ENCODE measurements at regions not wholly inside any gene's neighbourhood (a gene's known extent, or its start where the extent isn't known, plus 50 kb on each side); places are given as distances from the start of the nearest gene placed in this dataset.

DNA sequence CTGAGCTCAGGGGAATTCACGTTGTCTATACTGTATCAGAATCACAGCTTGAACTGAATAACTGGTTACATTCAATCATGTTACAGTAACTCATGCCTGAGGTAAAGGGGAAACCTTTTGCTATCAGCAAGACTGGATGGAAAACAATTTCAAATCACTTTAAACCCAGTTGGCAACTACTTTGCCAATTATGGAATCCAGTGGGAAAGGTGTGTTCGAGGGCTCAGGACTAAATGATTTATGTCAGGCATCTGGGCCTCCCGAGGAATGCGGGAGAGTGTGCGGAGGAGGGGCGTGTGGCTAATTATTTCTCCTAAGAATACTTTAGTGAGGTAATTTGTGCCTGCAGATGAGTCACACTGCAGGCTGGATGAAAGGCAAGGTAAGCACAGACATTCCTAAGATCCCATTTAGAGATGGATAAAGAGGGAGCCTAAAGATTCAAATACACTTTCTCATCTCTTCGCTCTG is 100.1 kb downstream of the HRH4 start:
- in situ Hi-C loops (cut with MboI; ENCODE audit: low sequenced_read_pairs) = no loop called here

DNA sequence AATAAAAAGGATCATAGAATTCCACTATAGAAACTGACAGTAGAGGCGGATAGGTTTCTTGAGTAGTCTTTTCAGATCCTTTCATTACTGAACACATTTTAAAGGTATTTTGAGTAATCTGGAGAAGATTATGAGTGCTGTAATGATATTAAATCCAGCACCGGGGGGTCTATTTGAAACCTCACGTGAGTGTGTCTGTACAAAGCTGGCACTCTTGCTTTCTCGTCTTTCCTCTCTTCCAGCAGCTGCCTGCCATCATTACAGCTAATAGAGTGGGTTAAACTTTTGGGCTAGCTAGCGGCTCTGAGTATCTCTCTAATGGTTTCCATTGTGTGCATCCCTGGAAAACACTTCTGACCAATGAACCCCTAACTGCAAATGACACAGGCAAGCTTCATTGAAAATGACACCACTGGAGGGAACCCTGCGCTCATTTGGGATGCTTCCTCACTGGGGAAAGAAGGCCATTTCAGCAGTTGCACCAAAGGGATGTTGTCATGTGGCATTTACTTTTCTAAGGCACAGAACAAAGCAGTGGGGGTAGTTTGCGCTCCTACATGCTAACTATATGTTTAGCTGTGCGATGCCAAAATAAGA is 101.0 kb downstream of the HRH4 start:
- in situ Hi-C loops (cut with MboI; ENCODE audit: low sequenced_read_pairs) = no loop called here

DNA sequence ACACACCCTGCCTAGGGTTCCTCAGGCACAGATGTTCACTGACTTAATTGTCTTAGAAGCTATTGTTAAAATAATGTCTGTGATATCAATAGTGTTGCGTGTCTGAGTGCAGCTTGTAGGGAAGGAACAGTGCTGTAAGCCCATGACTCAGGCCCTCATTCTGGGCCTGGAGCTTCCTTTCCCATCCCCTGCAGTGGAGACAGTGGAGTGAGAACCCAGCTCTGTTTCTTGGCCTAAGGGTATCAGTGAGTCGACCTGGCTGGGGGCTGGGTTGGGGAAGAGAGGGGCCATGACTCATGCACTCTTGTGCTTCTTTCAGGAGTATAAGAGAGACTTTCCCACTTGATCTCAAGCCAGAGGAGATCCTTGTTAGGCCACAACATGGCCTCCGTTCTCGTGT is 106.8 kb downstream of the HRH4 start:
- in situ Hi-C loops (cut with MboI; ENCODE audit: low sequenced_read_pairs) = no loop called here

DNA sequence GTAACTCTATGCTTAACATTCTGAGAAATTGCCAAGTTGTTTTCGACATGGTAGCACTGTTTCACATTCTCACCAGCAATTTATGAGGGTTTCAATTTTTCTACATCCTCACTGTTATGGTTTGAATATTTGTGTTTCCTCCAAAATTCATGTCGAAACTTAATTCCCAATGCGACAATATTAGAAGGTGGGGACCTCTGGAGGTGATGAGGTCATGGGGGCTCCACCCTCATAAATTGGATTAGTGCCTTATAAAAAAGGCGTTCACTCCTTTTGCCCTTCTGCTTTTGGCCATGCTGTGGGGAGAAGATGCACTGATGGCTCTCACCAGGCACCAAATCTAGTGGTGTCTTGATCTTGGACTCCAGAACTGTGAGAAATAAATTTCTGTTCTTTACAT is 110.3 kb downstream of the HRH4 start:
- in situ Hi-C loops (cut with MboI; ENCODE audit: low sequenced_read_pairs) = no loop called here

DNA sequence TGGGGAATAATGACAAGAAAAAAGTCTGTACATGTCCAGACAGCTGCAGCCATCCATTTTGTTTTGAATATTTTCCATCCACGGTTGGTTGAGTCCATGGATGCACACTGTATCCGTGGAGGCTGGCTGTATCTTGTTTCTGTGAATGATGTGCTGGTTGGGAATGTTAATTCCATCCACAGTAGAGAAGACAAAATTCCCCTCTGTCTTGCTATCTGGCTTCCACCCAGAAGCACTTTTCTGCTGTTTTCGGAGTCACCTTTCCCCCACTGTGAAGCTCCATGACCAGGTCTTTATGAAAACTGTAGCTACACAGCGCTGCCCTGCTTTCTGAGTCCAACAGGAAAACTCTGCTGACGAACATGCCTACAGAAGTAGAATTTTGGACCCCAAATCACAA is 122.3 kb downstream of the HRH4 start:
- in situ Hi-C loops (cut with MboI; ENCODE audit: low sequenced_read_pairs) = no loop called here

DNA sequence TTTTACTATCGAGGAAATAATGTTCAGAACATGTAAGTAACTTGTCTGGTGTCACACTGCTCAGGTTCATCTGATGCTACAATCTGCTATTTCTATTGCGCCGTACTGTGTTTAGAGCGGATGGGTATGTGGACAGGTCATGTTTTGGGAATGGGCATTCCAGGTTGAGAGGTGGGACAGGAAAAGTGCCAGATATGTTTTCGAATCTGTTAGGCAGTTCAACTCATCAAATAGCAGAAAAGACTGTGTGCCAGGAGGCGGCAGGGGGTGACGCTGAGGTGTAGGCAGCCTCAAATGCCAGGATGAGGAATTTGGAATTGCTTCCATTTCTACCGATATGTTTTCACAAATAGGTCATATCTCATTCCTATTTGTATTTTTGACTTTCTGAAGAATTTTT is 123.8 kb downstream of the HRH4 start:
- in situ Hi-C loops (cut with MboI; ENCODE audit: low sequenced_read_pairs) = no loop called here

DNA sequence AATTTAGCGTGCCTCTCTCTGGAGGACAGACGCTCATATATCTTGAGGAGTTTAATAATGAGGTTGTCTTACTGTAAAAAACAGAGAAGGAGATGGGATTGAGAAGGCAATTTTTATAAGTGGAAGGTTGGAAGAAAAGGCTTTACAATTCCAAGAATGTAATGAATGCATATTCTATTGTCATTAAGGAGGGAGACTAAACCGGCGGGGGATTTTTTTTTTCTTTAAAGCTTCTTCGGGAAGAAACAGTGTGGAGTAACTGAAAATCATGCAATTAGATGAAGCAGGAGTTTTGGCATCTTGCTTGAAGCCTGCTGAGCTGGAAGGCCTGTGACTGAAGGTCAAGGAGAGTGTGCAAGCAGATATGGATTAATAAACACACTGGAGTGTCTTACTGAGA is 124.4 kb downstream of the HRH4 start:
- in situ Hi-C loops (cut with MboI; ENCODE audit: low sequenced_read_pairs) = no loop called here

DNA sequence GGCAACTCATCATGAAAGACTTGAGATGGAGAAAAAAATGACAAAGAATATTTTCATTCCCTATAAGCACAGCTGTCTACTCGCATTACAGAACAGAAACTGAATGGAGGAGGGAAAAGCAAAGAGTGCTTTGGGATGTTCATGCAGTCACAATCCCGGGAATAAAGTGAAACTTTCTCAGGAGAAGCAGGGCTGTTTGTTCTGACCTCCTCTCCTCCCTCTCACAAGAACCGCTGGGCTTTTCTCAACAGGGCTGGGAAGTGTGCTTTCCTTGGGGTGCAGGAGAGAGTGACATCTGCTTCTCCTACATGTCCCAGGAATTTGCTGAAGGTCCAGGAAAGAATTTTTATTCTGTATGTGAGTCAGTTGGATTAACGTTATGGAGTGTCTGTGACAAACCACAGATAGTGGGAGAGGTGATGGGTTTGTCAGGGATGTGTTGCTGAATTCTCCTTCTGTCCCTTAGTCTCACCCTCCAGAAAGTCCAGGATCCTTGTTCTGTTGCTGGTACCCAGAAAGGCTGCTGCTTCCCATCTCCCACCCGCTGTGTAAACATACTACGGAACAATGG is 125.6 kb downstream of the HRH4 start:
- in situ Hi-C loops (cut with MboI; ENCODE audit: low sequenced_read_pairs) = no loop called here

DNA sequence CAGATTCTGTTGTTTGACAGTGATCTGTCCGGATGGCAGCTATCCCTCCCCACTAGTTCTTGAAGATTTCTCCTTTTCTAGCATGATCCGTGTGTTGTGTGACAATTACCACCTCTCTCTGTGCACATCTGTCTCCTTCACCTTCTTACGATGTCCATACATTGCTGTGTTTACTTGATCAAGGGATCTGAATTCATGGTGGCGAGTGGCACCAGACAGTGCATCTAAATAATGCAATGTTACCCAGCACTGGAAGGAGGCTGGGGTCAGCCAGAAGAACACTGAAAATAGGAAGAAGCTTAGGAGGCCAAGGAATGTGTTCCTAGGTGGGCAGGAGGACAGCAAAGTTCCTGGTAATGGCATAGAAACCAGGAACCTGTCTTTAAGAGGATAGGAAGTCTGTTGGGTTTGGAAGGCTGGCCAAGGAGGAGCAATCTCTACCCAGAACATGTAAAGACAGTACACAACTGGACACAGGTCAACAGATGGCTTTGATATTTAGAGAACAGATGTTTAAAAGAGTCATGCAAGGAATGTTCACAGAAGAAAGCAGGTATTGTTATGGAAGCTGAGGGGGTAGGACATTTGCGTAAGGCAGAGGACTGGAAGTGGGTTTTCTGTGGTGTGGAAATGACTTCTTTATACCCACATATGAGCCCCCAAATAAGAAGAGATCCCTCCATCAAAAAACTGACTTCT is 126.4 kb downstream of the HRH4 start:
- in situ Hi-C loops (cut with MboI; ENCODE audit: low sequenced_read_pairs) = no loop called here

DNA sequence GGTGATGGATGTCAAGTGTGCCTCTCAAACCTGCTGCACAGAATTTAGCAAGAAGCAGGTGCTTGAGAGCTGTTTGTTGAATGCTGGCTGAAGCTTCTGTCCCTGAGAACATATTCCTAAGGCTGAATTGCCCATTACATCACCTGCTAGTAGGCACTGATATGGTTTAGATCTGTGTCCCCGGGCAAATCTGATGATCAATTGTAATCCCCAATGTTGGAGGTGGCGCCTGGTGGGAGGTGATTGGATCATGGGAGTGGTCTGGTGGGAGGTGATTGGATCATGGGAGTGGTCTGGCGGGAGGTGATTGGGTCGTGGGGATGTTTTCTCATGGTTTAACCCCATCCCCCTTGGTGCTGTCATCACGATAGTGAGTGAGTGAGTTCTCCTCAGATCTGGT is 128.0 kb downstream of the HRH4 start:
- in situ Hi-C loops (cut with MboI; ENCODE audit: low sequenced_read_pairs) = no loop called here

DNA sequence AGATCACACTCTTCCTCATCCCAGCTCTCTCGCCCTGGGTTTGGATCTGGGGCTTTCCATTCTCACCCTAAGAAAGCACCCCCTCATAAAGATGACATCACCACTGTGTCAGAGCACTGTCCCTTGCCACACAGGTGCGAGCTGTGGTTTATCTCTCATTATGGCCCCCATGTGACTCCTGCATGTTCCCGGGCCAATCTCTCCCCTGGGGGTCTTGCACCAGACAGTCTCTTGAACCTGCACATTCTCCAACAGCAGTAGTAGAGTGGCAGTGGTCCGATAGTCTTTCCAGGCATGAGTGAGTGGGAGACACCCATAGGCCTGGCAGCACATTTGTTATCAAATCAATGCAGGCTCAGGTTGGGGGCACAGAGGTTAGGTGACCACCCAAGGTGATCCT is 130.5 kb downstream of the HRH4 start:
- in situ Hi-C loops (cut with MboI; ENCODE audit: low sequenced_read_pairs) = loop anchor here (10.0 kb wide), 1 partner anchor 144 kb away; no protein-coding TSS in a partner anchor

DNA sequence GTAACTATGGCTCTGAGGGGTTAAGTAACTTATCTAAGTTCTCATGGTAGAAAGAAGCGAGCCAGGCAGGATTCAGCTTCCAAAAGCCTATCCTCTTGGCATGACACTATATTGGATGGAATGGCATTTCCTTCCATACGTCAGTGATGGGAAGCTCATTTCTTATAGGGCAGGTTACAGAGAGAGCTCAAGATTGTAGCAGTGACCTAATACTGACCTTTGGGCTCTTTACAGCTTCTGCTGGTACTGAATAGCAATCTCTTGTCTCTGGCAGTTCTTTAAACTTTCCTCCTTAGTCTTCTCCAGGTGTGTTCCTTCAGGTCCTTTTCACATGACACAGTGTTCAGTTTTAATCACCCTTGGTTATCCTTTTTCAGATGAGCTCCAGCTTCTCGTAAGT is 133.0 kb downstream of the HRH4 start:
- in situ Hi-C loops (cut with MboI; ENCODE audit: low sequenced_read_pairs) = loop anchor here (10.0 kb wide), 1 partner anchor 141 kb away; no protein-coding TSS in a partner anchor

DNA sequence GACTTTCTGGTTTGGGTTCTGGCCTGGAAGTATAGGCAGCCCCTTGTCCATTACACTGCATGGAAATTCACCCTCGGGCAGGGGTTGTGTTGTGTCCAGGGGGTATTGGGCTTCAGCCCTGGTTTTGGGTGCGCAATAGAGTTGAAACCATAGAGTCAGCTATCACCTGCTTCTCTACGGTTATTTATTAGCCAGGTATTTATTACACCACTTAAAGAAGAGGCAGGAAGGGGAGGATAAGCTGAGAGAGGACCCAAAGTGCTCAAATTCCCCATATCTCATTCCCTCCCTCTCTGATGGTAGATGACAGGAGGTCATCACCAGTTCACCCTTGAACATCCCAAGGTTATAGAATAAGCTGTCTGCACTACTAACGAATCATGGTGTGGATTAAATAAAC is 133.4 kb downstream of the HRH4 start:
- in situ Hi-C loops (cut with MboI; ENCODE audit: low sequenced_read_pairs) = loop anchor here (10.0 kb wide), 1 partner anchor 141 kb away; no protein-coding TSS in a partner anchor

DNA sequence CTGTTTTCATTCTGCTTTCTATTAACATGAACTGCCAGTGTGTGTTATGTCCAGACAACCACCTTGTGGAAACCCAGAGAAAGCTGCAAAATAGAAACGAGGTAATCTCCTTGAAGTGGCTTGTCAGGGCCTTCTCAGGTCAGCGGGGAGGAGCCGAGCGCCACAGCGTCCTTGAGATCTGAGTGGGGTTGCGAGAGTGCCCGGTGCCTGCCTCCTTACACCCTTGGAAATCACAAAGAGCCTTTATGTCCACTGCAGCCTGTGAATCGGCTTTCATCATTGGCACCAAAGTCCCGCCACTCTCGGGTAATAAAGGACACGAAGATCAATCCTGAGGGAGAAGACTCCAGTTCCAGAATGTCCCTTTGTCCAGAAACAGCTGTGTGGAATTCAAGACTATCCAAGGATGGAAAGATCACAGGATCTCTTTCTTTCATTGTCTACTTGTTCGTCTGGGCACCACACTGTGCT is 135.2 kb downstream of the HRH4 start:
- in situ Hi-C loops (cut with MboI; ENCODE audit: low sequenced_read_pairs) = loop anchor here (10.0 kb wide), 1 partner anchor 139 kb away; no protein-coding TSS in a partner anchor

DNA sequence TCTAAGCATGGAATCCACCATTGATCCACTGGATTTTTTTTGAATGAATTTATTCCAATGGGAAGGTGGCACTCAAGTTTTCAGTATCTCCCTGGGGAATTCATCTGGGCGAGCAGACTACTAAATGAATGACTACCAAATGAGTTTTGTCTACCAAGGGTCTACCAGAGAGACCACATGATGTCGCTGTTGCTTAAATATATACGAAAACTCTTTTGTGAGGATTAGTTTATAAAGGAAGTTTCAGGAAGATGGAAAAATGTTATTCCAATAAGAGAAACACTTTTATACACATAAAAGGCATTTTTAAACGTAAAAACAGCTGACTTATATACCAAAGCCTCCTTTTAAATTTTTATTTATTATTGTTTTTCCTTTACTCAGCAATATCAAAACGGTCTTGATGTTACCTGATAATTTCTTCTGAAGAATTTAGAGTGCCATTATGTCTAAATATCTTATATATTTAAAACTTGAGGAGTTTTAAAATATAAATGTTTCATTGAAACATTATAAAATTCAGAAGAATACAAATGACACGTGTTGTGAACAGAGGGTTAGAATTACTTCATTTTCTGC is 139.7 kb downstream of the HRH4 start:
- in situ Hi-C loops (cut with MboI; ENCODE audit: low sequenced_read_pairs) = no loop called here

DNA sequence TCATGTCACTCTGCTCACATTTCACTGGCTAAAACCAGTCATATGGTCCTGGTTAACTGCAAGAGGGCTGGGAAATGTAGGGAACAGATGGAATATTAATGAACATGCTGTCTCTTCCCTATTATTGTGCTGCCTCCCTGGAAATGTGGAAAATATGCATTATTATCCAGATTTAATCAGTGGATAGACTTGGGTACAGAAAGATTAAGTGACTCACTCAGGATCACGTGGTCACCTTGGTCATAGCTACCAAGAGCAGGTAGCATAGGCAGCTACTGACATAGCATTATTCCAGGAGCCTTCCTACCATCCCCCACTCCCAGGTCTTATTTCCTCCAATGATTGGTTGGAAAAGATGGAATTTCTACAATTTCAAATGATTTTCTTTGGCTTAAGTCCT is 141.1 kb downstream of the HRH4 start:
- in situ Hi-C loops (cut with MboI; ENCODE audit: low sequenced_read_pairs) = no loop called here

DNA sequence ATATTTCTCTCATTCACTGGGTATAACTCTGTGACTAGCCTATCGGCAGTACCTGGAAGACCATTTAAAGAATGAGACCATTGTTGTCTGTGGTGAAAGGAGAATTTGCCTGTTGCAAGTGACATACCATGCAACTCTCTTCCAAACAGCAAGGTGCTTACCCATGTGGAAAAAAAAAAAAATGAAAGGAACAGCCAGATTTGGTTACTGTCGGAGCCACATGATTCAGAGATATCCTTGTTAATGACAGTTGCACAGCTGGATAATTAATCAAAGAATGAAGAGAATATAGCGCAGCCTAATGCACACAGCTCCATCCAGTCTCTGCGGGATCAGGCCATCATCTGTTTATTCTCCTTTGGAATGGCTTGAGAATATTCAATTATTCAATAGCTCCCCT is 141.8 kb downstream of the HRH4 start:
- in situ Hi-C loops (cut with MboI; ENCODE audit: low sequenced_read_pairs) = no loop called here

DNA sequence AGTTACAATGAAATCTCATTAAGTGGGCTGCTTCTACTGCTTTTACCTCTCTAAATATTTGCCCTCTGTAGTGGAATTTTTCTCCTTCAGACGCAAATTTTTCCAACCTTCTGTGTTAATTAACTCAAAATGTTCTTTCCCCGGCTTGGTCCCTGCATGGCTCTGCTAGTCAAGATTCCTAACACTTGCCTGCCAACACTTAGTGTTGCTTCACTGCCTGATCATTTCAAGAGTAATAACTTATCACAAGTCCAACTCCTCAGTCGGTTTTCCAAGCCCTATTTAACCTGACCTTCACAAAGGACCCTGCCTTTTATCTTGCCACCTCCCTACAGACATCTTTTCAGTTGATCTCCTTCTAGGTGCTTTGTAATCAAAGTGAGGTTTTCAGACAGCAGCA is 142.7 kb downstream of the HRH4 start:
- in situ Hi-C loops (cut with MboI; ENCODE audit: low sequenced_read_pairs) = no loop called here

DNA sequence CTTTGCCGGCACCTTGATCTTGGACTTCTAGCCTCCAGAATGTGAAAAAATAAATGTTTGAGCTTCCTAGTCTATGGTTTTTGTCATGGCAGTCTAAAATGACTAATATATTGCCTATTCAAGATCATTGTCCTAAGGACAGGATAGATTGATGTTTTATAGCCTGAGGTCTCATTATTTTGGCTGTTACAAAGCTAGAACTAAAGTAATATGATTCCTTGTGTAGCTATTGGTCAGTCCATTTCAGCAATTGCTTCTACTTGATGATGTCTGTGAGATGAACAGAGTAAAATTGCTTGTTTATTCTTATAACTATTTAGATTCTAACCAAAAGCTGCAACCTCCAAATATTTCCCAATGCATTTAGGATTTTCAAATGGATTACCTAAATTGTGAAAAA is 145.0 kb downstream of the HRH4 start:
- in situ Hi-C loops (cut with MboI; ENCODE audit: low sequenced_read_pairs) = no loop called here

DNA sequence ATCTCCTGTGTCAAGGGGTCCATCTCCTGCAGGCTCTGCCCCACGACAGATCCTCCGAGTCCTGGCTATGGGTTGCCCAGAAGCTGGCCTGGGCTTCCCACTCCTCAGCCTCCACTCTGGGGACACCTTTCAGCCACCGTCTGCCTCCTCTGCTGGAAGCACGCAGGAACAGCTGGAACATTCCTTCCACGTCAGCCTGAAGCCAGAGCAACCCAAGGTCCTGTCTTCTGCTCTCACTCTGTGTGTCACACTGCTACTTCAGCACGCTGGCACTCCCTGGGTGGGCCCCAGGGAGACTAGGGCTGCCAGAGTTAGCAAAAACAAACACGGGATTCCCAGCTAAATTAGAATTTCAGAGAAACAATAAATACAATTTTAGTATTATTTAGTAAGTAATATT is 148.8 kb downstream of the HRH4 start:
- in situ Hi-C loops (cut with MboI; ENCODE audit: low sequenced_read_pairs) = no loop called here

DNA sequence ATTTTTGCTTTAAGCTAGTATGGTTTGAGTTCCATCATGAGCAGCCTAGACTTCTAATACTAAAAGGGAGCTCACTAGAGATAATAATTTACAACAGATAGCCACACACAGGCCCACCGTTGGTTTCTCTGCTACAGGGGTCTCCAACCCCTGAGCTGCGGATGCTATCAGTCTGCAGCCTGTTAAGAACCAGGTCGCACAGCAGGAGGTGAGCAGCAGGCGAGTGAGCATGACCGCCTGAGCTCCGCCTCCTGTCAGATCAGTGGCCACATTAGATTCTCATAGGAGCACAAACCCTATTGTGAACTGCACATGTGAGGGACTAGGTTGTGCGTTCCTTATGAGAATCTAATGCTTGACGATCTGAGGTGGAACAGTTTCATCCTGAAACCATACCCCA is 150.6 kb downstream of the HRH4 start:
- in situ Hi-C loops (cut with MboI; ENCODE audit: low sequenced_read_pairs) = no loop called here

Data from HL-60/S4 treated with retinoic acid at 250 ng/mL for 4 days and 3 days (cell line).